HFF-Myc (cell line): ENCODE measurements at regions not wholly inside any gene's neighbourhood (a gene's known extent, or its start where the extent isn't known, plus 50 kb on each side); places are given as distances from the start of the nearest gene placed in this dataset.

Experiments used
- DNase-seq: peaks from one replicate; pipeline ENCODE4 v3.0.0-alpha.2; 2011; ENCODE audit warnings: low read depth; ENCODE audit errors: extremely low read depth
- H3K4me3 ChIP-seq: replicated peaks from 2 replicates; pipeline ENCODE4 v1.5.1; 2011; ENCODE audit warnings: low read depth, mild to moderate bottlenecking, control low read depth, low read length
- TF ChIP-seq, protein P1 (sequence below): IDR thresholded peaks from 2 replicates; pipeline ENCODE4 v1.5.1; 2012; ENCODE audit warnings: mild to moderate bottlenecking, low read depth, low read length, control low read depth; ENCODE audit errors: missing control alignments

DNA sequence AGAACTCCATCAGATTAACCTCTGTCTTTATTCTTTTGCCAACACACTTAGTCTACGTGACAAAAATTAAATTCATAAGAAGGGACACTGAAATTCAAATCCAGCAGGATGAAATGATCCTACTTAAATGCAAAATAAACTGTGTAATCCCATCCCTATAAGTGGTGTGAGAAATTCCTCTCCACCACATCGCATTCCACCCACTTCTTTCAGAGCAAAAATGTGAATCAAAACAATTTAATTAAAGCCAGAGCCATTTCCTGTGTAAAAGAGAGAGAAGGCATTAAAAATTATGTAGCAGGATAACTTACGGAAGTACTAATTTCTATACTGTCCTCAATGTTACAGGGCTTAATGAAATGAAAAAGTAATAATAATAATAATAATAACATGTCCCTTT, 844.3 kb downstream of the GALC start:
- TF ChIP-seq, protein P1, sequence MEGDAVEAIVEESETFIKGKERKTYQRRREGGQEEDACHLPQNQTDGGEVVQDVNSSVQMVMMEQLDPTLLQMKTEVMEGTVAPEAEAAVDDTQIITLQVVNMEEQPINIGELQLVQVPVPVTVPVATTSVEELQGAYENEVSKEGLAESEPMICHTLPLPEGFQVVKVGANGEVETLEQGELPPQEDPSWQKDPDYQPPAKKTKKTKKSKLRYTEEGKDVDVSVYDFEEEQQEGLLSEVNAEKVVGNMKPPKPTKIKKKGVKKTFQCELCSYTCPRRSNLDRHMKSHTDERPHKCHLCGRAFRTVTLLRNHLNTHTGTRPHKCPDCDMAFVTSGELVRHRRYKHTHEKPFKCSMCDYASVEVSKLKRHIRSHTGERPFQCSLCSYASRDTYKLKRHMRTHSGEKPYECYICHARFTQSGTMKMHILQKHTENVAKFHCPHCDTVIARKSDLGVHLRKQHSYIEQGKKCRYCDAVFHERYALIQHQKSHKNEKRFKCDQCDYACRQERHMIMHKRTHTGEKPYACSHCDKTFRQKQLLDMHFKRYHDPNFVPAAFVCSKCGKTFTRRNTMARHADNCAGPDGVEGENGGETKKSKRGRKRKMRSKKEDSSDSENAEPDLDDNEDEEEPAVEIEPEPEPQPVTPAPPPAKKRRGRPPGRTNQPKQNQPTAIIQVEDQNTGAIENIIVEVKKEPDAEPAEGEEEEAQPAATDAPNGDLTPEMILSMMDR = no peak
- H3K4me3 ChIP-seq = no peak overlapping the region
- no peak for DNase-seq

GRCh38 chr14:87142551-87143211, 850.3 kb downstream of the GALC start:
- TF ChIP-seq, protein P1 = no peak
- no peak for DNase-seq
- H3K4me3 ChIP-seq = no peak overlapping the region

DNA sequence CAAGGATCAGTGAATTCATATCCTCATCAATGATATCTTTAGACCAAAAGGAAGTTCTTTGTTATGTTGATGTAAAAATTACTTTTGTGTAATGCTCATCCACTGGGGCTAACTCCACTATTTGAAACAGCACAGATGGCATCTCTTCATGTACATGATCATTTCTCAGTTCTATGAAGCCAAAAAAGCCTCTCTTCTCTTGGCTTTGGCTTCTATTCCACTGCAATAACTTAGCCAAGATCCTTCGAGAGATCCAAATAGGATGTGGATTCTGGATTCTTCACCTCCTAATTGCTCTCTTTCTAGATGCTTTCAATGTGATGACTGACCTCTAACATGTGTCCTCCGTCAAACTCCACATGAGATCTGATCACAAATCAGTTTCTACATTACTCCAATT, 851.2 kb downstream of the GALC start:
- no peak for DNase-seq
- no peak overlapping the region for H3K4me3 ChIP-seq
- TF ChIP-seq, protein P1 = no peak

DNA sequence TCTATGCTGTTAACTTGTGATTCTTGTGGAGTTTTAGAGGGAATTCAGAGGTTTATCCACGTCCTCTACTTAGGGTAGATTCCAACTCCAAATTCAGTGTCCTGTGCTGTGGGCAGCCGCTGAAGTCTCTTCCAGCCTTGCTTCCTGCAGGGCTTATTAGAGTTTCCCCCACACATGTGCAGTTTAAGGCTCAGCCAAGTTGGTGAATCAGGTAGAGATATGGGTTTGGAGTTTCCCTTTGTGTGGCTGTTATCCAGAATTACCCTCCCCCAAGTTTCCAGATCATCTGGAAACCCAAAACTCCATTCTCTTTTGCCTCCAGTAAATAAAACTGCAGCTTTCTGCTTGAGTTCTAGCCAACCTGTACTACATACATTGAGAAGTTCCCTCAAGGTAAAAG, 853.7 kb downstream of the GALC start:
- no peak overlapping the region for H3K4me3 ChIP-seq
- TF ChIP-seq, protein P1 = no peak
- DNase-seq = no peak

DNA sequence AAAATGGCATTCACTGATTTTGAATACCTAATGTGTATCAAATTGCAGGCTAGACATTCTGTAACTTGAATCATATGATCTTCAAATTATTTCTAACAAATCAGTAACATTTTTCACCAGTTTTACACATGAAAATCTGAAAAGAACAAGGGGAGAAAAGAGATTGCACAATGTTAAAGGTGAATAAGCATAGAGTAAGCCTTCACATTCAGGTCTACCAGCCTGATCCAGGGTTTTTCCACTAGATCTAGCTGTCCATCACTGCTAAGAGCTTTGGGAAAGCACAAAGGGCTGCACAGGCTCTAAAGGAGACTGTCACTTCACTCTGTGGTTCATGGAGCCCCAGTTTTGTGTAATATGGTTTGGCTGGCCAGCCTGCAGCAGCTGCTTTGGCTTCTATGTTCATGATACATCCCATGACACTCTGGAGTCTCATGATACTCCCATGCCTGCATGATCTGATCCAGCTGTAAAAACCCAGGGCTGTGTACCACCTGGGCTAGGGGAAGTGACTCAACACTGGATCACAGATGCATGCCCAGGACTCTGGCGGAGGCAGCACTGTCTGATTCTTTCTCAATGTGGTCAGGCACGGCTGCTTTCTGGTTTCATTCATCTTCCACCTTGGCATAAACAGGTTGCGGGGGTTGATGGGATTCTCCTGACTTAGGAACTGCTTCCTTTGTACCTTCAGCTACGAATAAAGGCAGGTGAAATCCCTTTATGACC, 859.7 kb downstream of the GALC start:
- no peak overlapping the region for H3K4me3 ChIP-seq
- TF ChIP-seq, protein P1 = no peak
- peak; percentile 90 for DNase-seq

DNA sequence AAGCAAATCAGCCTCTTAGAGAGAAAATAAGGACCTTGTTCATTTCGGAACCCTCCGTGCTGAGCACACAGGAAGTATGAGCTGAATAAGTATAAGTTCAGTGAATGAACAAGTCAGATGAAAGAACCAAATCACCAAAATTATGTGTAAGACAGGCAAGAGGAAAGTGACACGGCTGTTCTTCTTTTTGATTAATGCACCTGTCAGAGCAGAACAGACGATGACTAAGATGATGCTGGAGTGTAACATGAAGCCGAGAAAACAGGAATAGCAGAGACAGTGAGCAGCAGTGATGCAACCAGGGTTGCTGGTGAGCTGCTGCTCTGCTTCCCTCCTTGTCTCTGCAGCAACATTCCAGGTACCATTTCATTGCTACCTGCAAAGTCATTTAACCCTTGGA, 861.1 kb downstream of the GALC start:
- TF ChIP-seq, protein P1 = no peak
- DNase-seq = no peak

GRCh38 chr14:87122166-87122565, 870.8 kb downstream of the GALC start:
- TF ChIP-seq, protein P1 = no peak
- H3K4me3 ChIP-seq = no peak overlapping the region
- no peak for DNase-seq

More for the DNA sequence above, 861.1 kb downstream of the GALC start:
- no peak overlapping the region for H3K4me3 ChIP-seq
